HL-60/S4 treated with retinoic acid at 250 ng/mL for 4 days and 3 days (cell line): ENCODE measurements at regions not wholly inside any gene's neighbourhood (a gene's known extent, or its start where the extent isn't known, plus 50 kb on each side); places are given as distances from the start of the nearest gene placed in this dataset.
"Not testable (repeated sequence)": the region's sequence is repeated elsewhere in the genome, so short reads cannot be mapped to it uniquely, and the experiment has no call there.

Experiments
- in situ Hi-C: fragments of 300-500 bp; cut with MboI; formaldehyde crosslinking; loops from 2 replicates; pipeline ENCODE4 v1.7.0; 2022; ENCODE audit warnings: low sequenced_read_pairs

DNA sequence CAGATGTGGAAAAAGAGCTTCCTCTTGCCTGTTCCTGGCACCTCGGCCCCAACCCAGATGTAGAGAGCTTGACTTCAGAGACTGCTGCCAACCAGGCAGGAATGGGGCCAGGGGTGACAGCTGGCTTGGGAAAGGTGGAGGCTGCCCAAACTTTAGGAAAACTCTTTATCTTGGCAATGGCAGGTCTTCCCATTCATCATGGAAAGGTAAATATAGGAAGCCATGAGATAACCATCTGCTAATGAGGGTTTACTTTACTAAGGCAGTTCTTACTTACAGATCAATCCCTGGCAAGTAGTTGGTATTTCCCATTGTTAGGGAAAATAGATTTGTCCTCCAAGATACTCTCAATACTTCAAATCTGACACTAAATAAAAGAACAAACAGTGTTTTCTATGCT is 143.1 kb upstream of the NUDT4 start:
- in situ Hi-C loops, result no loop called here

DNA sequence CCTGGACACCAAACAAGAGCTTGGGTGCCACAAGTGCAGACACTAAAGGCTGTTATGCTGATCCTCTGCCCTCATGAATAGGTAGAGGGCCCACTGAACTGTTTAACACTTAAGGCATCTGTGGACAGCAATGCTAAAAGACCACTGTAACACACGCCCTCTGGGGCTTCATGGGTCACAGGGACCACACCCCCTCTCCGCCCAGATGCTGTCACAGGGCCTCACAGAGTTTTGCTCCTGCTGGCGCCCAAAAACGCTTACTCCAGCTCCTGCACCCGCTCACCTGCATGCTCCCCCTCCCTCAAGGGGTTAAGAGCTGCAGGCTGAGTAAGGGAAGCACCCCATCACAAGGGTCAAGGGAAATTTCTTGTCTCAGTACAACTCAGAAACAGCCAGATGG is 141.8 kb upstream of the NUDT4 start:
- in situ Hi-C loops, result no loop called here

DNA sequence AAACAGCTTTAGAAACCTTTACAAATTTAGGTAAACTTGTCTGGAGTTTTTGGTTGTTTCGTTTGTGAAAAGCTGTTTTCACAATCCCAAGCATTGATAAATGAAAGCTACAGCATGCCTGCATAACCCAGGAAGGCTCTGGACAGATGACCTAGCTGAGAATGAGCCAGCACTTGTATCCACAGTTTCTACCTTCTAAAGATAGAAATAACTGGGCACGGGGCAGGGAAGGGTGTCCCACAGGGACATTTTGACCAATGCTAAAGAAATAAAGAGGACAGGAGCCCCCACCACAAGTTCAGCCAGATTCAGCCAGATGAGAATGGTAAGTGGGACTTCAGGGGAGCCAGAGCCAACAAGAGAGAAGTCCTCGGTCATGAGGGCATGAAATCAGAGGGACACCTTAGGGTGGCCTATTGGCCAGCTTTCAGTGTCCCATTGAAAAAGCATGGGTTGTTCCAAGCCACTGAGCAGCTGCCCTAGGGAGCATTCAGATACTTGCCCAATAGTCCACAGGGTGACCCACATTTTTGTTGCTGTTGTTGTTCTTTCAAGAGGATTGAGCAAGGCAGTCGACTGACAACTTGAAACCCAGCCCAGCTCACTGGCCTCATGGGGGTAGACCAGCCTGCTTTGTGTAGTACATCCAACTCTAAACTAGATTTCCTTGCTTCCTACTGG is 140.3 kb upstream of the NUDT4 start:
- in situ Hi-C loops, result no loop called here

DNA sequence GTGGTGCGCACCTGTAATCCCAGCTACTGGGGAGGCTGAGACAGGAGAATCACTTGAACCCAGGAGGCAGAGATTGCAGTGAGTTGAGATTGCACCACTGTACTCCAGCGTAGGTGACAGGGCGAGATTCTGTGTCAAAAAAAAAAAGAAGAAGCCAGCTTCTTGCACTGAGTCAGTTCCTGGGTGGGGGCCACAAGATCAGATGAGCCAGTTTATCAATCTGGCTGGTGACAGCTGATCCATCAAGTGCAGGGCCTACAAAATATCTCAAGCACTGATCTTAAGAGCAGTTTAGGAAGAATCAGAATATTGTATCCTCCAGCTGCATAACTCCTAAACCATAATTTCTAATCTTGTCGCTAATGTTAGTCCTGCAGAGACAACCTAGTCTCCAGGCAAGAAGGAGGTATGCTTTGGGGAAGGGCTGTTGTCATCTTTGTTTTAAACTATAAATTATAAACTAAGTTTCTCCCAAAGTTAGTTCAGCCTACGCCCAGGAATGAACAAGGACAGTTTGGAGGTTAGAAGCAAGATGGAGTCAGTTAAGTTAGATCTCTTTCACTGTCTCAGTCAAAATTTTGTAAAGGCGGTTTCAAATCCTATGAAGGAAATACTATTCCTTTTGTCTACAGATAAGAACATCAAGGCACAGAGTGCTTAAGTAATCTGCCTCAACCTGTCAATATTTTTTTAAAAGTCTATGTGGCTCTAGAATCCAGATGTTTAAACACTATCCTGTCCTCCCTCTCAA is 139.0 kb upstream of the NUDT4 start:
- in situ Hi-C loops, result not testable (repeated sequence)

DNA sequence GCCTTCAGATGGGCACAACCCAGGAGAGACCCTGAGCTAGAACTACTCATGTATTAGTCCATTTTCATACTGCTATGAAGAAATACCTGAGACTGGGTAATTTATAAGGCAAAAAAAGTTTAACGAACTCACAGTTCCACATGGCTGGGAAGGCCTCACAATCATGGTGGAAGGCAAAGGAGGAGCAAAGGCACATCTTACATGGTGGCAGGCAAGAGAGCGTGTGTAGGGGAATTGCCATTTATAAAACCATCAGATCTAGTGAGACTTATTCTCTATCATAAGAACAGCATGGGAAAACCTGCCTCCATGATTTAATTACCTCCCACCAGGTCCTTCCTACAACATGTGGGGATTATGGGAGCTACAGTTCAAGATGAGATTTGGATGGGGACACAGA is 137.9 kb upstream of the NUDT4 start:
- in situ Hi-C loops, result not testable (repeated sequence)

DNA sequence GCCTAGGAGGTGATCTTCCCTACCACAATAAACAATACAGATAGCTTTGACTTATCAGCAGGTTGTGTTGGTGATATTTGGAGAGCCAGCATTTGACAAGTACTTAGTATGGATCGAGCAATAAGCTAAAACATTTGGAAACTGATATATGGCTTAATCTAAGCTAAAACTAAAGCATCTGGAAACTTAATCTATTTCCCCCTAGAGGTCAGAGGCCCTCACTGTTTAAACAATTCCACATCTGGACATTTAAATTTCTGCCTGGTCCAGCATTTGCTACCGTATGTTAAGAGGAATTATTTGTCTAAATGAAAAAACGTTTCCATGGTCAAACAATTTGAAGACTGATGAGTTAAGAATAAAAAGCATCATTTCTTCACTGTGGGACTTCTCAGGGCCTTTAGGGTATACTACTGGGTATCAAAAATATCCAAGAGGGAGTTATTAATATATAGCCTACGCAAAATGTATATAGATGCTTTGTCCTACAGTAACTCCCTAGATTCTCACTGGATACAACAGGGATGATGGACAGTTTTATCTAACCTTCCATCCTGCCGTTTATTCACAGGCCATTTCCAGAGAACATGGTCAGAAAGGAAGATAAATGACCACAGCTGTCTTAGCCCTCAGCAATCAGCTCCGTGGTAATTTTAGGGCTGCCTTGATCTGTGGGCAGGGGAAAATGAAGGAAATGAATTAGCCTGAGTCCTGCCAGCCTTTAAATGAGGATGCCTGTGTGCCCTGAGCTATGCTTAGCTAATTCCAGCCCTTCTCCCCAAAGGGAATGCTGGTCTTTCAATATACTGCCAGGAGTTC is 135.4 kb upstream of the NUDT4 start:
- in situ Hi-C loops, result no loop called here

DNA sequence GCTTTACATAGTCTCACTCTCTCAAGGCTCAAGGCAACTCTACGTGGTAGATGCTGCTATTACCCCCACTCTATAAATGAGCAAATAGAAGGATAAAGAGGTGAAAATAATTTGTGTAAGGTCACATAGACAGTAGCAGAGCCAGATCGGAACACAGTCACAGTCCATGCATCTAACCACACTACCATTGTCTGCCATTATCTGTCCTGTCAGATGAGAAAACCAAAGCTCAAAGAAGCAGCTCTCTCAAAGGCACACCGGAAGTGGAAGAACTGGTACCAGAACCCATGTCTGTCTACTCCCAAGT is 134.4 kb upstream of the NUDT4 start:
- in situ Hi-C loops, result no loop called here

DNA sequence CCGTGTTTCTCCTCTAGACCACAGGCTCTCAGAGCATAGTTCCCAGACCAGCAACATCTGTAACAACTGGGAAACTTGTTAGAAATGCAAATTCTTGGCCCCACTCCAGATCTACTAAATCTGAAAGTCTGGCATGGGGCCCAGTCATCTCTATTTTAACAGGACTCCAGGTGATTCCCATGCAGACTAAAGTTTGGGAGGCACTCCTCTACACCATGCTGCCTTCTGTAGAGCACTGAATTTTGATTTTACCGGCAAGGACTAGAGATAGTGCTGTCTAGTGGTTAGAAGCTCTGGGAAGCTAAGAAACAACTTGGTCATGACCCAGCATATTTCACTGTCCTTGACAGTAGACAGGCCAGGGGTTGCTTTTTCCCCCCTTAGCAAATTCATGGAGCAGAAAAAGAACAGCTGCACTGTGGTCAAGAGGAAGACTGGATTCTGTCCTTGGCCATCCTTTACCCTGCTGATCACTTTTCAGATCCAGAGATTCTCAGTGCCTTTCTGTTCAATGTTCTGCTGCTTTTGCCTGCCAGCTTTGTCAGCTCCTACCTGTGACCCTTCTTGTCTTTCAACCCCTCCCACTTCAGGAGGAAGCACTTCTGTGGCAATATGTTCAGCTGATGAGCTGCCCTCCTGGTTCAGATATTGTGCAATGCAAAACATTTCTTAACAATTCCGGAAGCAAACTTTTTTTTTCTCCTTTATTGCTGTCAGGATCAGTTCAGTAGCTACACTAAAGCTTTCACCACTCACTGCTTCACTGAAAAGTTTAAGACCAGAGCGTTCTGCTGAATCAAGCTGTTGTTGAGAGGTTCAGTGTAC is 133.8 kb upstream of the NUDT4 start:
- in situ Hi-C loops, result no loop called here

DNA sequence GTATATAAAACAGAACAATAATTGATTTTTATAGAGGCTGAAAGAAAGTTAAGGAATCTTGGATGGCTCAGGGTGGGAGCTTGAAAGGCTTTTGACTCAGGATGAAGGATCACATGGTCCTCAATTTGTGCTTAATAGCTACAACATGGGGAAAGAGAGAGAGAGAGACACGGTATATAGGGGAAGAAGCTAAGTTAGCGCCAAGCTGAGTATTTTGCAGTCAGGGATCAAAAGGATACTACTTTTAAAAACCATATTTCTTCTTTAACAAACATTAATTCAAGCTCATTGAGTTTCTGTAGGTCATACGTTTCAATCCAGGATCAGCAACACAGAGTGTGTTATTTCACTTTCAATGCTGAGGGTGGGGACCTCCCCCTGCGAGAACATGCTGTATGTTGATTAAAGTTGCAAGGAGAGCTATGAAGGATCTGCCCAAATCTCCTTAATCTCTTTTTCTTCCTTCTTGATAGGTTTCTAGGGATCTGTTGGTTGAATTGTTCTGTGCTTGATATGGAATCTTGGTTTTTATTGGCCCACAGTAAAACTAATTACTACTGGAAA is 133.1 kb upstream of the NUDT4 start:
- in situ Hi-C loops, result no loop called here

DNA sequence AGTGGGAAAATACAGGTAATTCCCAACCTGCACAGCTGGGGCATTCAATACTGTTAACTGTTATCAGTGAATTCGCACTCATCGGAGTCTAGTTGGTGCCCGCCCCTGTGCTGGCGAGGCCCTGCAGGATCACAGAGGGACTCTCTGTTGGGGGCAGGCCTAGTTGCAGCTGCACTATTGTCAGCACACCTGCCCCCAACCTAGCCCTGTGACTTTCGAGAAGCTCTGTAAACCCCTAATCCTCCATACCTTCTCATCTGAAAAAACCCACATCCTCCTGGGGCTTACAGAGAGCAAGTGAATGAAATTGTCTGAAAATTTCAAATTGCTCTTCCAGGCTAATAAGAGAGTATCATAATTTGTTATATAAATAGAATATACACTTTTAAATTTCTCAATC is 132.2 kb upstream of the NUDT4 start:
- in situ Hi-C loops, result no loop called here

DNA sequence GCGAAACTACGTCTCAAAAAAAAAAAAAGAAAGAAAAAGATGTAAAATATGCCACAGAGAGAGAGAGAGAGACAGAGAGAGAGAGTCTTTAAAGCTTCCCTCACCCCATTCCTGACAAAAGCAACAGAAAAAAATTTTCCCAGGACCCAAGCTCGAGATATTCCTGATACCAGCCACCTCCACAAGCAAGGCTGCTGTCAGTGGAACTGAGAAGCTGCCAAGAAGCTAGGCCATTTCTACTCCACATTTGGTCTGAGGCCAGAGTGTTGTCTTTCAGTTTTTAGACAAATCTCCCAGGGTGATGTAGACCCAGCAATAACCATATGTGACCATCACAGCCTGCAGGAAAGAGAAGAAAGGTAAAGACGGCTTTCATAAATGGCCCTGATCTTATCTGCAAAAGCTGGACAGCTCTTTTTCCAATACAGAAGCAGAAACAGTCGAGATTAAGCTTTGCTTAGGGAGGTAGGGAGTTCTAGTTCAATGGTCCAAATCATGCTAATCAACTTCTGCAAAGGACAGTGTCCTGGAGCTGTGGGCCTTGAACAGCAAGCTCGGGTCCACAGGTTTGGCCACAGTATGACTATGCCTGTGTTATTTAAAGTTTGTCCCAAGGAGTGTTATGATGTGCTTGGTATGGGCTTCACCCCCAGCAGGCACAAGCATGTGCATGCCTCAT is 130.3 kb upstream of the NUDT4 start:
- in situ Hi-C loops, result no loop called here

DNA sequence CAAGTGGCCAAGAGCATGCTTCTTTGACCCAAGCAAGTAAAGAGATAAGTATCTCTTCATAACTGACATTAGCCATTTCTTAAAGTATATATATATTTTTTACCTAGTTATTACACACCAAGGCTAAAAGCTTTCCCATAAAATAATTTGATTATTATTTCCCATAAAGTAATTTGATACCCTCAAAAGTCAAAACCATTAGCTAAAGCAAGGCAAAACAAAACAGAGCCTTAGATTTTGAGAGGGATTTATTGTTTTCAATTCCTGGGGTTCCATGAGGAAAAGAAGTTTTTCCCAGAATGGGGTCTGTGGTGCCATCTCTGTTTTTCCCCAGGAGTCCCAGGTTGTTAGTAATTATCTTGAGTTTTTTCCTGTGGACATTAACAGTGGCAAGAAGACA is 125.5 kb upstream of the NUDT4 start:
- in situ Hi-C loops, result no loop called here

DNA sequence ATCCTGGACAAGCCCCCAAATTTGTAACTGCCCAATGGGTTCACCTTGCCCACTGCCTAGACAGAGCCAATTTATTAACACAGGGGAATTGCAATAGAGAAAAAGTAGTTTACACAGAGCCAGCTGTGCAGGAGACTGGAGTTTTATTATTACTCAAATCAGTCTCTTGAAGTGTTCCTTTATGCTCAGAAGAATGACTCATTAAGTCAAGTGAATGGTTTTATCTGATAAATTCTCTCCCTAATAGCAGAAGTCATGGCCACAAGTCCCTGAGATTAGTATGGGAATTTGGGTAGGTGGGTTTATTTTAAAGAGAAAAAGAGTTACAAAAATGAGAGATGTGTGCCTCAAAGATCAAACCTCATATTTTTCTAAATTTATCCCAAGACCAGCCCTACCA is 122.8 kb upstream of the NUDT4 start:
- in situ Hi-C loops, result no loop called here

DNA sequence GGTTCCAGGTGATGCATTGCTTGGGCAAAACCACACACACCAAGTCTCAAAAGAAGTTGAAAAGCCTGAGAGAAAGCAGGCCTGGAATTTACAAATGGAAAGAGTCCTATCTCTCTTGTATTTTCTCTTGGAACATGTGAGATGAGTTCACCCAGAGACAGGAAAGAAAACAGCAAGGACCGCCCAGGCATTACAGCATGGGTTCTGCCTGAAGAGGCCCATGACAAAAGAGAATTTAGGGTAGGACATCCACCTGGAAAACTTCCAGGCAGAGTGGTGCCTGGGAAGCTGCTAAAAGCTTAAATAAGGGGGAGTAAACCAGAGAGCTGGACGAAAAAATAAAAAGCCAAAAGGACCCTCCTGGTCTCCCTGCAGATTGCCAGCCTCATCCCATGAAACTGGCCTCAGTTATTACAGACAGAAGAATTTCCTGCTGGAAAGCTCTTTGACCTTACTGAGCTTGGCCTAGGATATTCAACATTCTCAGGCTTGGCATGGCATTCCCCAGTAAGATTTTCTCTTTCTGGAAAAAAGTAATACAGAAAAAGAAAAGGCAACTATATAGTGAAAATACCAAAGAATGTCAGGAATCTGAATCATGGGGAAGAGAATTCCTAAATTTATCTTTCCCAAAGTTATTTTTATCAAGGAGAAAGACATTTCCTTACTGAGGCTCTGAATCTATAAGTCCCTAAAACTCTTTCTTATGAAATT is 121.3 kb upstream of the NUDT4 start:
- in situ Hi-C loops, result no loop called here

DNA sequence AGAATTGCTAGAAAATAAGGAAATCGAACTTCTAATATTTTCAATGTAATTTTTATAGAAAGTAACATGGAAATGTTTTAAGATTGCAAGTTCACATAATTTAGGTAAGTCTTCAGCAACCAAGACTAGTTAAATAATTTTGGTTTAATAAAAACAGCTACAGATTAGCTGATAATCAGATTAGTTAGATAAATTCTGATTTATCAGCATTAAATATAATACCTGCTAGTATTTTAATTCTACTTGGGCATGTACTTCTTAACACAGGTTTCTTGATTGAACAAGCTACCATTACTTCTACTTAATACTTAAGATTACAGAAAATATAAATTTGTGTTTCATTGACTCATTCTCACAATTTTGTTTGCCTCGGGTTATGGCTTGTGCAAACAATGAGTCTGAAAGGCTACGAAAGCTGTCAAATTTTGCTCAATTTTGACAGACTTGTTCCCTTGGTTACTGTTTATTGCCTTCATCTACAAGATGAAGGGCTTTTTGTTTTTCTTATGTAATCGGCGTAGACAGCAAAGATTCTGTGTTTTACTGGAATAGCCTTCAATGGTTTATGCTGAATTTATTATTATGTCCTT is 116.1 kb upstream of the NUDT4 start:
- in situ Hi-C loops, result no loop called here

DNA sequence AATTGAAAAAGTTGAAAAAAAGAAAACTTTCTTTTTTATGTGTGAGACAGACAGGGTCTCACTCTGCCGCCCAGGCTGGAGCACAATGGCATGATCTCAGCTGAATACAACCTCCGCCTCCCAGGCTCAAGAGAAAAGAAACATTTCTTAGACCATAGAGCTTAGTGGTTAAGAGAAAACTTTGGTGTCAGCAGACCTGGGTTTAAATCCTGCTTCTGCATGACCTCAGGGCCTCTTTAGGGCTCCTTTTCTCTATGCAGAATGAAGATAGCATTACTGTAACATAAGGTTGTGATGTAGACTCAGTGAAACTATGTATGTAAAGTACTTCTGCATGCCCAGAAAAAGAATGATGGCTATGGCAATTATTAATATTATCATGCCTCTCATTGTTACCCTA is 104.7 kb upstream of the NUDT4 start:
- in situ Hi-C loops, result no loop called here

DNA sequence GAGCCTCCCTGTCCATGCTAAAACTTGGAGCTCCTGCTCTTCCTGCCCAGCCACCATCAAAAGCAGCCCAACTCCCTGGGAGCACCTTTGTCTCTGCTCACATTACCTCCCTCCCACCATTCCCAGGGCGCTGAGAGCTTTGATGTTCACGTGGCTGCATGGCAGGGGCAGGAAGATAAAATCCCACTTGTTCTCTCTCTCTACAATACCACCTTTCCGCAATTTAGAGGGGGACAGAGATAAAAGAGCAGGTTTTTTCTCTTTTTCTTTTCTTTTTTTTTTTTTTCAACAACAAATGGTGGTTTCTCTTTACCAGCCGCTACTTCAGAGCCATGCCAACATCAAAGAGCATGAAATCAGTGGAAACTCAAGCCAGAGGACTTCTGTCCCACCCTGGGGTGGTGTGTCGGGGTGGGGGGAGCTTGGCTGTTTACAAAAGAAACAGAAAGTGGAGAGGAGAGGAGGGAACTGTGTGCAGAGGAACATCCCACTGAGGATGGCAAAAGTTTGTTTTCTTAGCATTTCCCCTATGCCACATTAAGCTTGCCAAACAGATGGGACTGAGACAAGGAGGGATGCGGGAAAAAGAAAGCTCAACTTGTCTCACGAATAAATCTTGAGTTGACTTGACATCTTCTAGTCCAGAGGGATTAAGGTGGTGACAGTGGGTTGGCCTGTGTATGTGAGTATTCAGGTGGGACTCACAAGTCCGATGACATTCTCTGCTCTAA is 103.7 kb upstream of the NUDT4 start:
- in situ Hi-C loops, result no loop called here

DNA sequence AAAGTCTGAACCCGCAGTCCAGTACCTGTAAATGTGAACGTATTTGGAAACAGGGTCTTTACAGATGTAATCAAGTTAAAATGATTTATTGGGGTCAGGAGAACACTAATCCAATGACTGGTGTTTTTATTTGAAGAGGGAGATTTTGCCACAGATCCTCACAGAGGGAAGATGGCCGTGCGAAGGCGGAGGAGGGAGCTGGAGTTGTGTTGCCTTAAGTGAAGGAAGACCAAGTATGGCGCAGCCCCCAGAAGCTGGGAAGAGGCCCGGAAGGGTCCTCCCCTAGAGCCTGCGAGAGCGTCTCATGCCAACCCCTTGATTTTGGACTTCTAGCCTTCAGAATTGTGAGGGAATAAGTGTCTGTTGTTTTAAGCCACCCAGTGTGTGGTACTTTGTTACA is 102.8 kb upstream of the NUDT4 start:
- in situ Hi-C loops, result no loop called here

DNA sequence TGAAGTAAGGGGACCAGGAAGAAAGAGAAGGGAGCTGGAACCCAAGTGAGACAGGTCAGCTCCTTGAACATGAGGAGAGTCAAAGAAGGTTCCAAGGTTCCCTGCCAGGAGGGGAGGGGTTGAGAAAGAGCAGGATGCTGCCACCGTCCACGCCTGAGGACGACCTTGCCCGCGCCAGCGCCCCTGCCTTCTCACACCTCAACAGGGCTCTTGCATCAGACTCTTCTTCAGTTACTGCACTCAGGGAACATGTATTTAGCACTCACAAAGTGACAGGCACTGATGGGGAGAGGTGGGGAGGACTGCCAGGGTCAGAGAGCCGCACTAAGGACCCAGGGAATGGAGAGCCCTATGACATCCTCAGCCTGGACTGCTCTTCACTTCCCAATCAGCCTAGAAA is 102.1 kb upstream of the NUDT4 start:
- in situ Hi-C loops, result no loop called here
